Mesothelial cell of epicardium (in vitro differentiated cells): ENCODE measurements at regions not wholly inside any gene's neighbourhood (a gene's known extent, or its start where the extent isn't known, plus 50 kb on each side); places are given as distances from the start of the nearest gene placed in this dataset.
"Not testable (repeated sequence)": the region's sequence is repeated elsewhere in the genome, so short reads cannot be mapped to it uniquely, and the experiment has no call there.

Source experiments
- DNase-seq, 2 experiments: peaks; one replicate each; pipeline ENCODE4 v3.0.0; 2021; ENCODE audit warnings: low spot score in 2 of 2; ENCODE audit not compliant: unreplicated experiment in 2 of 2
- H3K27ac Mint-ChIP-seq: 2 replicates; pipeline ENCODE4 v1.8.0; 2021; ENCODE audit warnings: mixed read lengths
- H3K27me3 Mint-ChIP-seq: 2 replicates; pipeline ENCODE4 v1.8.0; 2021; ENCODE audit warnings: low read depth, mixed read lengths
- H3K36me3 Mint-ChIP-seq: 2 replicates; pipeline ENCODE4 v1.8.0; 2021; ENCODE audit warnings: mixed read lengths
- H3K4me1 Mint-ChIP-seq: 2 replicates; pipeline ENCODE4 v1.8.0; 2021; ENCODE audit warnings: mixed read lengths
- H3K4me3 Mint-ChIP-seq: 2 replicates; pipeline ENCODE4 v1.8.0; 2021; ENCODE audit warnings: mild to moderate bottlenecking, moderate library complexity, mixed read lengths
- H3K9me3 Mint-ChIP-seq: 2 replicates; pipeline ENCODE4 v1.8.0; 2021; ENCODE audit warnings: mixed read lengths
- CTCF ChIP-seq: fragments of 200-600 bp; sonication (generic); IDR thresholded peaks from one replicate; pipeline ENCODE4 v1.5.0; 2021; ENCODE audit warnings: antibody characterized with exemption; ENCODE audit not compliant: unreplicated experiment

DNA sequence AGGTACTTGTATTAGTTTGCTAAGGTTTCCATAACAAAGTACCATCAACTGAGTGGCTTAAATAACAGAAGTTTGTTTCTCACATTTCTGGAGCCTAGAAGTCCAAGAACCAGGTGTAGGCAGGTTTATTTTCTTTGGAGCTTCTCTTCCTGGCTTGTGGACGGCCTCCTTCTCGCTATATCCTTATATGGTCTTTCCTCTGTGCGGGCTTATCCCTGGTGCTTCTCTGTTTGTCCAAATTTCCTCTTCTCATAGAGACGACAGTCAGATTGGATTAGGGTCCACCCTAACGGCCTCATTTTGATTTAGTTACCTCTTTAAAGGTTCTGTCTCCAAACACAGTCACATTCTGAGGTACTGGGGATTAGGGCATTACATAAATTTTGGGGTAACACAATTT is 88.3 kb downstream of the RMI1 start:
- H3K4me1 Mint-ChIP-seq: no peaks in the 10 kb centered on the region
- DNase-seq: no peak
- H3K27me3 Mint-ChIP-seq: no peaks in the 10 kb centered on the region
- no peak for TF ChIP-seq CTCF
- H3K27ac Mint-ChIP-seq: no peak overlapping the region
- peaks cover 4% of the 10 kb centered on the region for H3K9me3 Mint-ChIP-seq
- no peak overlapping the region for H3K4me3 Mint-ChIP-seq
- no peaks in the 10 kb centered on the region for H3K36me3 Mint-ChIP-seq

DNA sequence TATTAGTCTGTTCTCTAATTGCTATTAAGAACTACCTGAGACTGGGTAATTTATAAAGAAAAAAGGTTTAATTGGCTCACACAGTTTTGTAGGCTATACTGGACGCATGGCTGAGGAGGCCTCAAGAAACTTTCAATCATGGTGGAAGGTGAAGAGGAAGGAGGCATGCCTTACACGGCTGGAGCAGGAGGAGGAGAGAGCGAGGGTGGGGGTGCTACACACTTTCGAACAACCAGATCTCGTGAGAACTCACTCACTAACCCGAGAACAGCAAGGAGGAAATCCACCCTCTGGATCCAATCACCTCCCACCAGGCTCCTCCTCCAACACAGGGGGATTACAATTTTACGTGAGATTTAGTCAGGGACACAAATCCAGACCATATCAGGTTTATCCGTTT is 90.0 kb downstream of the RMI1 start:
- Mint-ChIP-seq H3K9me3 (peaks cover 7% of the 10 kb centered on the region), H3K4me3 (no peak overlapping the region), H3K27me3 (no peaks in the 10 kb centered on the region), H3K4me1 (no peaks in the 10 kb centered on the region), H3K36me3 (no peaks in the 10 kb centered on the region), H3K27ac (no peak overlapping the region)
- DNase-seq: no peak
- TF ChIP-seq CTCF: no peak

DNA sequence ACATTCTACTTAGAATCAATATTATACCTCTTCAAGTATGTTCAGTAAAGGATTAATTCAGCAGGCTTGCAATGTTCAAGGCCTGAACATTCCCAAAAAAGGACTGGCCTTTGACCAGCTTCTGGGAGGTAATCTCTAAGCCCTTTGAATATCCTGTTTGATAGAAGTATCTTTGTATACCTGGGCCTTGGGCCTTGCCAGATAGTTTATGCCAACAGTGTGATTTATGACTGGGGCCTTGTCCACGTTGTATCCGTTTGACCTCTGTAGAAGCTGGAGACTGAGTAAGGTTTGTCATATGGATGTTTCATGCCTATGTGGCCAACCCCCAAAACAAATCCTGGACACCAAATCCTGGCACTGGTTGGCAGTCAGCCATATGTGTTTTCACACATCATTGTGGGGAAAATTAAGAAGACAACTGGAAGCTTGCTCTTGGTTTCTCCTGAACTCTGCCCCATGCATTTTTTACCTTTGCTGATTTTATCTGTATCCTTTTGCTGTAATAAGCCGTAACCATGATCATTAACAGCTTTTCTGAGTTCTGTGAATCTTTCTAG is 92.1 kb downstream of the RMI1 start:
- peaks cover 11% of the 10 kb centered on the region for H3K9me3 Mint-ChIP-seq
- TF ChIP-seq CTCF: no peak
- peaks cover 2% of the 10 kb centered on the region for H3K27me3 Mint-ChIP-seq
- H3K4me3 Mint-ChIP-seq: no peak overlapping the region
- H3K36me3 Mint-ChIP-seq: no peaks in the 10 kb centered on the region
- no peak overlapping the region for H3K27ac Mint-ChIP-seq
- H3K4me1 Mint-ChIP-seq: no peaks in the 10 kb centered on the region
- DNase-seq: no peak

- Mint-ChIP-seq H3K9me3 (peaks cover 16% of the 10 kb centered on the region), H3K4me3 (no peak overlapping the region), H3K27ac (no peak overlapping the region), H3K36me3 (no peaks in the 10 kb centered on the region), H3K27me3 (peaks cover 4% of the 10 kb centered on the region), H3K4me1 (no peaks in the 10 kb centered on the region)
- no peak for DNase-seq
- TF ChIP-seq CTCF: no peak
These were observed 94.4 kb downstream of the RMI1 start for GRCh38 chr9:84075004-84075403.

- no peak overlapping the region for H3K4me3 Mint-ChIP-seq
- H3K36me3 Mint-ChIP-seq: no peaks in the 10 kb centered on the region
- peaks cover 12% of the 10 kb centered on the region for H3K9me3 Mint-ChIP-seq
- TF ChIP-seq CTCF: no peak
- DNase-seq: no peak
- H3K4me1 Mint-ChIP-seq: no peaks in the 10 kb centered on the region
- H3K27ac Mint-ChIP-seq: no peak overlapping the region
- H3K27me3 Mint-ChIP-seq: peaks cover 11% of the 10 kb centered on the region
These were observed 95.8 kb downstream of the RMI1 start for GRCh38 chr9:84076384-84076783.

DNA sequence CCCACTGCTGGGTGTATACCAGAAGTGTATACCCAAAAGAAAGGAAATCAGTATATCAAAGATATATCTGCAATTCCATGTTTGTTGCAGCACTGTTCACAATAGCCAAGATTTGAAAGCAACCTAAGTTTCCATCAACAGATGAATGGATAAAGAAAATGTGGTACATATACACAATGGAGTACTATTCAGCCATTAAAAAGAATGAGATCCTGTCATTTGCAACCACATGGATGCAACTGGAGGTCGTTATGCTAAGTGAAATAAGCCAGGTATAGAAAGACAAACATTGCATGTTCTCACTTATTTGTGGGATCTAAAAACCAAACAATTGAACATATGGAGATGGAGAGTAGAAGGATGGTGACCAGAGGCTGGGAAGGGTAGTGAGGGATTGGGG is 97.2 kb downstream of the RMI1 start:
- H3K4me1 Mint-ChIP-seq, H3K27ac Mint-ChIP-seq, DNase-seq, H3K36me3 Mint-ChIP-seq, H3K4me3 Mint-ChIP-seq: not testable (repeated sequence)
- Mint-ChIP-seq H3K27me3 (peaks cover 13% of the 10 kb centered on the region), H3K9me3 (peaks cover 12% of the 10 kb centered on the region)
